ENCODE measurements at regions not wholly inside any gene's neighbourhood (a gene's known extent, or its start where the extent isn't known, plus 50 kb on each side); places are given as distances from the start of the nearest gene placed in this dataset.
"Not testable (repeated sequence)": the region's sequence is repeated elsewhere in the genome, so short reads cannot be mapped to it uniquely, and the experiment has no call there.

- DNase-seq (no peak), ATAC-seq (no peak)
- H3K27me3 Mint-ChIP-seq (ENCODE audit: low read depth) = peaks cover 7% of the 10 kb centered on the region
- H3K4me1 Mint-ChIP-seq (ENCODE audit: low read depth) = no peaks in the 10 kb centered on the region
- no peak overlapping the region for H3K4me3 Mint-ChIP-seq
- H3K36me3 Mint-ChIP-seq (ENCODE audit: insufficient read depth) = no peaks in the 10 kb centered on the region
- no peaks in the 10 kb centered on the region for H3K9me3 Mint-ChIP-seq
Observed at GRCh38 chr1:55443175-55443915, 228.2 kb upstream of the USP24 start.

GRCh38 chr1:55441489-55441888 is 226.3 kb upstream of the USP24 start:
- DNase-seq = no peak
- Mint-ChIP-seq H3K27me3 (ENCODE audit: low read depth) (peaks cover 7% of the 10 kb centered on the region), H3K4me3 (no peak overlapping the region), H3K36me3 (ENCODE audit: insufficient read depth) (no peaks in the 10 kb centered on the region), H3K9me3 (no peaks in the 10 kb centered on the region), H3K4me1 (ENCODE audit: low read depth) (no peaks in the 10 kb centered on the region)
- ATAC-seq = no peak

- no peak for DNase-seq
- no peaks in the 10 kb centered on the region for H3K9me3 Mint-ChIP-seq
- H3K36me3 Mint-ChIP-seq (ENCODE audit: insufficient read depth) = no peaks in the 10 kb centered on the region
- no peak overlapping the region for H3K4me3 Mint-ChIP-seq
- H3K27me3 Mint-ChIP-seq (ENCODE audit: low read depth) = no peaks in the 10 kb centered on the region
- no peak for ATAC-seq
- no peaks in the 10 kb centered on the region for H3K4me1 Mint-ChIP-seq (ENCODE audit: low read depth)
Observed at GRCh38 chr1:55437692-55438091, 222.5 kb upstream of the USP24 start.

- ATAC-seq; H3K36me3 Mint-ChIP-seq (ENCODE audit: insufficient read depth): not testable (repeated sequence)
Observed at GRCh38 chr1:55430720-55431119, 215.6 kb upstream of the USP24 start.

GRCh38 chr1:55430206-55430605 is 215.0 kb upstream of the USP24 start:
- peaks cover 24% of the 10 kb centered on the region for H3K27me3 Mint-ChIP-seq (ENCODE audit: low read depth)
- DNase-seq; H3K4me3 Mint-ChIP-seq; H3K36me3 Mint-ChIP-seq (ENCODE audit: insufficient read depth); H3K4me1 Mint-ChIP-seq (ENCODE audit: low read depth); ATAC-seq; H3K9me3 Mint-ChIP-seq: not testable (repeated sequence)

More at GRCh38 chr1:55430720-55431119, 215.6 kb upstream of the USP24 start:
- H3K4me3 Mint-ChIP-seq; H3K9me3 Mint-ChIP-seq; H3K4me1 Mint-ChIP-seq (ENCODE audit: low read depth); DNase-seq: not testable (repeated sequence)
- peaks cover 24% of the 10 kb centered on the region for H3K27me3 Mint-ChIP-seq (ENCODE audit: low read depth)

GRCh38 chr1:55428944-55429931 is 214.1 kb upstream of the USP24 start:
- Mint-ChIP-seq H3K9me3 (no peaks in the 10 kb centered on the region), H3K27me3 (ENCODE audit: low read depth) (peaks cover 27% of the 10 kb centered on the region), H3K4me3 (no peak overlapping the region), H3K36me3 (ENCODE audit: insufficient read depth) (no peaks in the 10 kb centered on the region), H3K4me1 (ENCODE audit: low read depth) (no peaks in the 10 kb centered on the region)
- no peak for DNase-seq
- ATAC-seq = no peak

- ATAC-seq (no peak), DNase-seq (no peak)
- H3K9me3 Mint-ChIP-seq = no peaks in the 10 kb centered on the region
- peaks cover 30% of the 10 kb centered on the region for H3K27me3 Mint-ChIP-seq (ENCODE audit: low read depth)
- no peaks in the 10 kb centered on the region for H3K4me1 Mint-ChIP-seq (ENCODE audit: low read depth)
- H3K36me3 Mint-ChIP-seq (ENCODE audit: insufficient read depth) = no peaks in the 10 kb centered on the region
- no peak overlapping the region for H3K4me3 Mint-ChIP-seq
Observed at GRCh38 chr1:55428231-55428630, 213.1 kb upstream of the USP24 start.

- DNase-seq (no peak), ATAC-seq (no peak)
- Mint-ChIP-seq H3K9me3 (no peaks in the 10 kb centered on the region), H3K27me3 (ENCODE audit: low read depth) (peaks cover 30% of the 10 kb centered on the region), H3K4me1 (ENCODE audit: low read depth) (no peaks in the 10 kb centered on the region), H3K36me3 (ENCODE audit: insufficient read depth) (no peaks in the 10 kb centered on the region), H3K4me3 (no peak overlapping the region)
Observed at GRCh38 chr1:55427606-55428005, 212.4 kb upstream of the USP24 start.

GRCh38 chr1:55426619-55427018 is 211.5 kb upstream of the USP24 start:
- no peak for ATAC-seq
- Mint-ChIP-seq H3K36me3 (ENCODE audit: insufficient read depth) (no peaks in the 10 kb centered on the region), H3K9me3 (no peaks in the 10 kb centered on the region), H3K27me3 (ENCODE audit: low read depth) (peaks cover 28% of the 10 kb centered on the region), H3K4me3 (no peak overlapping the region), H3K4me1 (ENCODE audit: low read depth) (no peaks in the 10 kb centered on the region)
- no peak for DNase-seq

- Mint-ChIP-seq H3K27me3 (ENCODE audit: low read depth) (peaks cover 26% of the 10 kb centered on the region), H3K4me3 (no peak overlapping the region), H3K4me1 (ENCODE audit: low read depth) (no peaks in the 10 kb centered on the region), H3K36me3 (ENCODE audit: insufficient read depth) (no peaks in the 10 kb centered on the region), H3K9me3 (no peaks in the 10 kb centered on the region)
- ATAC-seq = no peak
- no peak for DNase-seq
Observed at GRCh38 chr1:55426156-55426555, 211.0 kb upstream of the USP24 start.

- ATAC-seq (no peak), DNase-seq (no peak)
- H3K36me3 Mint-ChIP-seq (ENCODE audit: insufficient read depth) = no peaks in the 10 kb centered on the region
- H3K4me1 Mint-ChIP-seq (ENCODE audit: low read depth) = no peaks in the 10 kb centered on the region
- no peaks in the 10 kb centered on the region for H3K9me3 Mint-ChIP-seq
- peaks cover 25% of the 10 kb centered on the region for H3K27me3 Mint-ChIP-seq (ENCODE audit: low read depth)
- H3K4me3 Mint-ChIP-seq = no peak overlapping the region
Observed at GRCh38 chr1:55425310-55425930, 210.3 kb upstream of the USP24 start.

GRCh38 chr1:55423376-55423775 is 208.2 kb upstream of the USP24 start:
- Mint-ChIP-seq H3K4me3 (no peak overlapping the region), H3K4me1 (ENCODE audit: low read depth) (no peaks in the 10 kb centered on the region), H3K27me3 (ENCODE audit: low read depth) (peaks cover 9% of the 10 kb centered on the region), H3K9me3 (no peaks in the 10 kb centered on the region), H3K36me3 (ENCODE audit: insufficient read depth) (no peaks in the 10 kb centered on the region)
- no peak for ATAC-seq
- DNase-seq = no peak

GRCh38 chr1:55420929-55421716 is 206.0 kb upstream of the USP24 start:
- no peak for DNase-seq
- no peak for ATAC-seq
- Mint-ChIP-seq H3K9me3 (no peaks in the 10 kb centered on the region), H3K27me3 (ENCODE audit: low read depth) (peaks cover 18% of the 10 kb centered on the region), H3K36me3 (ENCODE audit: insufficient read depth) (no peaks in the 10 kb centered on the region), H3K4me3 (no peak overlapping the region), H3K4me1 (ENCODE audit: low read depth) (no peaks in the 10 kb centered on the region)

GRCh38 chr1:55420026-55420425 is 204.9 kb upstream of the USP24 start:
- ATAC-seq = no peak
- Mint-ChIP-seq H3K4me3 (no peak overlapping the region), H3K27me3 (ENCODE audit: low read depth) (peaks cover 24% of the 10 kb centered on the region)

More at GRCh38 chr1:55420026-55420425, 204.9 kb upstream of the USP24 start:
- Mint-ChIP-seq H3K4me1 (ENCODE audit: low read depth) (no peaks in the 10 kb centered on the region), H3K36me3 (ENCODE audit: insufficient read depth) (no peaks in the 10 kb centered on the region), H3K9me3 (no peaks in the 10 kb centered on the region)
- no peak for DNase-seq
